ENCODE measurements at regions not wholly inside any gene's neighbourhood (a gene's known extent, or its start where the extent isn't known, plus 50 kb on each side); places are given as distances from the start of the nearest gene placed in this dataset.

DNA sequence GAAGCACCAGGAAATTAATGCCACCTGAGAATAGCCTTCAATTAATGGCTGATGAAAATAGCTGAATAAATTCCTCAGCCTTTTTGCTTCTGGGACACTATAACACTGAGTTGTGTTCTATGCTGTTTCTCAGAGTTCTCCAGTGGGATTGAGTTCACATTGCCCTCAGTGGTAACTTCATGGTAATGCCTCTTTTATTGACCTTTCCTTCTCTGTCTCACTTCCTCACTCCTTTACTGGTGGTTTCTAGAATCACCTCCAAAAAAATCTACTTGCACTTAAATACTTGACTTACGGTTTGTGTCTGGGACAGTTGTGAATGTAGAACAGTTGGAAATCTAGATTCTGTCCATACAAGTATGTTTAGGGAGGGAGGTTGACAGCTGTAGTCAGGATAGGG is 293.7 kb downstream of the PPP1R2C start:
- intact Hi-C loops (cut with DNase I) = no loop called here

DNA sequence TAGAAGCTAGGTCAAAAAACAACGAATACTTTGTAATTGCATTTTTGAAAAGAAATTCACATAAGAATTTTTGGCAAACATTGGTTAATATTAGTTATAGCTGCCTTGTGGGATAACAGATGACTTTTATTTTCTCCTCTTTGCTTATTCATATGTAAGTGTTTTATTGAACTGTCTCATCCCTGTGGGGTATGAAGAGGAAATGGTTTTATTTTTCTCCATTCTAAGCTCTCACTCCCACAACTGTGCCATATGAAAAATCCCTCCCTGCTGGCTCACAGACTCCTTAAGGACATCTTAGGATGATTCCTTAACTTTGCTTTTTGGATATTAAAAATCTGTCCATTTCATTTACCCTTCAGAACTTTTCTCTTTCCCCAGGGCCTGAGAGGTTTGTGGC is 300.6 kb downstream of the PPP1R2C start:
- Histone ChIP-seq H3K4me1 (no peaks in the 10 kb centered on the region), H3K9me3 (no peaks in the 10 kb centered on the region), H3K27me3 (no peaks in the 10 kb centered on the region), H3K4me3 (no peak overlapping the region), H3K36me3 (no peaks in the 10 kb centered on the region), H3K9ac (ENCODE audit: low read depth in 2 of 2, low read length in 2 of 2) (no peak overlapping the region), H3K27ac (no peak overlapping the region)
- intact Hi-C loops (cut with DNase I) = no loop called here
- TF ChIP-seq, protein P1, sequence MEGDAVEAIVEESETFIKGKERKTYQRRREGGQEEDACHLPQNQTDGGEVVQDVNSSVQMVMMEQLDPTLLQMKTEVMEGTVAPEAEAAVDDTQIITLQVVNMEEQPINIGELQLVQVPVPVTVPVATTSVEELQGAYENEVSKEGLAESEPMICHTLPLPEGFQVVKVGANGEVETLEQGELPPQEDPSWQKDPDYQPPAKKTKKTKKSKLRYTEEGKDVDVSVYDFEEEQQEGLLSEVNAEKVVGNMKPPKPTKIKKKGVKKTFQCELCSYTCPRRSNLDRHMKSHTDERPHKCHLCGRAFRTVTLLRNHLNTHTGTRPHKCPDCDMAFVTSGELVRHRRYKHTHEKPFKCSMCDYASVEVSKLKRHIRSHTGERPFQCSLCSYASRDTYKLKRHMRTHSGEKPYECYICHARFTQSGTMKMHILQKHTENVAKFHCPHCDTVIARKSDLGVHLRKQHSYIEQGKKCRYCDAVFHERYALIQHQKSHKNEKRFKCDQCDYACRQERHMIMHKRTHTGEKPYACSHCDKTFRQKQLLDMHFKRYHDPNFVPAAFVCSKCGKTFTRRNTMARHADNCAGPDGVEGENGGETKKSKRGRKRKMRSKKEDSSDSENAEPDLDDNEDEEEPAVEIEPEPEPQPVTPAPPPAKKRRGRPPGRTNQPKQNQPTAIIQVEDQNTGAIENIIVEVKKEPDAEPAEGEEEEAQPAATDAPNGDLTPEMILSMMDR (IDR thresholded peaks at IDR 0.05) = no peak
- DNase-seq = no peak

More for the DNA sequence above, 293.7 kb downstream of the PPP1R2C start:
- Histone ChIP-seq H3K9me3 (no peaks in the 10 kb centered on the region), H3K36me3 (no peaks in the 10 kb centered on the region), H3K27ac (no peak overlapping the region), H3K4me3 (no peak overlapping the region), H3K4me1 (no peaks in the 10 kb centered on the region), H3K9ac (ENCODE audit: low read depth in 2 of 2, low read length in 2 of 2) (no peak overlapping the region), H3K27me3 (no peaks in the 10 kb centered on the region)
- DNase-seq = no peak
- TF ChIP-seq, protein P1 (IDR thresholded peaks at IDR 0.05) = no peak

DNA sequence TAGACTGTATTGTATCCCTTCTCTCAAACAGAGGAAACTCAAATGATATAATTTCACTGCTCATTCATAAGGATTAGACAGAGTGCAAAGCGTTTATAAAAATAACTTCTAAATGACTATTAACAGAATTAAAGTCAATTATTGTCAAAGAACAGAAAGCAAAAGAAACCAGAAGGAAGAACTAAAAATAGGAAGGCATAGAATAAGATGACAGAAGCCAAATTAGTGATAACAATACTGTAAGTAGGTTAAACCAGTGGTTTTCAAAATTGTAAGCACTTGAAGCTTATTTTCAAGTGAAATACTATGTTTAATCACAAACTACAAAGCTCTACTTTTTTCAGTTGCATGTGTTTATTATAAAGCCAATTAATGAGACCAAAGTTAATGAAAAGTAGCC is 305.2 kb downstream of the PPP1R2C start:
- H3K27me3 ChIP-seq = no peaks in the 10 kb centered on the region
- TF ChIP-seq, protein P1 (IDR thresholded peaks at IDR 0.05) = no peak
- H3K9me3 ChIP-seq = no peaks in the 10 kb centered on the region
- H3K4me3 ChIP-seq = no peak overlapping the region
- H3K4me1 ChIP-seq = no peaks in the 10 kb centered on the region
- intact Hi-C loops (cut with DNase I) = no loop called here
- H3K27ac ChIP-seq = no peak overlapping the region
- no peak for DNase-seq
- H3K9ac ChIP-seq (ENCODE audit: low read depth in 2 of 2, low read length in 2 of 2) = no peak overlapping the region
- H3K36me3 ChIP-seq = no peaks in the 10 kb centered on the region

DNA sequence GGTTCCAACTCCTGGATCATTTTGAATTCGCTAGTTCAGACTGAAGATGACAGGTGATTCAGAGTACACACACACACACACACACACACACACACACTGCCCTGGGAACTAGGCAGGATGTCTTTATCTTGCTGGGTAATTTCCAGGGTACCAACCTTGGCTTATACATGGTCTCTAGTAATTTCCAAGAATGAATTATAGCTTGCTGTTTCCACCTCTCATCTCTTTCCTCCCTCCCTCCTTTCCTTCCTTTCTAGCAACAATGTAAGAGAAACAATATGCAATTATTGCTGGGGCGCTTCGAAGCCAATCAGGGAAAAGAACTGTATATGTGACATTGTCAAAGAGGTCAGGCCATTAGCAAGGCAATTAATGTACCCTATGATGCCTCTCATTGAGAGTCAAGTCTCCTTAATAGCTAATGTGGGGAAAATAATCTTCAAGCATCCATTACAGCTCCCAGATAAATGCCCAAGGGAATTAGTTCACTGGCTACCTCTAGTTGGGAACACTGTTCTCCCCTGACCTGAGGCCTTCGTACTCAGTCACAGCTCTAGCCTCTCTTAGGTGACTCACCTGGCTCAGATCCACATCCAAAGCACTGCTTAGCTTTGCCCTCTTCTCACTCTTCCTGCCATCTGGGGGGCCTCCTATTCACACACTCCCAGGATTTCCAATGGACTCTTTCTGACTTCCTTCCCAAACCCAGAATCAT is 311.5 kb downstream of the PPP1R2C start:
- intact Hi-C loops (cut with DNase I) = no loop called here
- no peaks in the 10 kb centered on the region for H3K36me3 ChIP-seq
- peaks cover 2% of the 10 kb centered on the region for H3K27me3 ChIP-seq
- no peaks in the 10 kb centered on the region for H3K4me1 ChIP-seq
- no peak overlapping the region for H3K4me3 ChIP-seq
- DNase-seq = no peak
- no peaks in the 10 kb centered on the region for H3K9me3 ChIP-seq
- TF ChIP-seq, protein P1 (IDR thresholded peaks at IDR 0.05) = no peak
- no peak overlapping the region for H3K9ac ChIP-seq (ENCODE audit: low read depth in 2 of 2, low read length in 2 of 2)
- no peak overlapping the region for H3K27ac ChIP-seq

DNA sequence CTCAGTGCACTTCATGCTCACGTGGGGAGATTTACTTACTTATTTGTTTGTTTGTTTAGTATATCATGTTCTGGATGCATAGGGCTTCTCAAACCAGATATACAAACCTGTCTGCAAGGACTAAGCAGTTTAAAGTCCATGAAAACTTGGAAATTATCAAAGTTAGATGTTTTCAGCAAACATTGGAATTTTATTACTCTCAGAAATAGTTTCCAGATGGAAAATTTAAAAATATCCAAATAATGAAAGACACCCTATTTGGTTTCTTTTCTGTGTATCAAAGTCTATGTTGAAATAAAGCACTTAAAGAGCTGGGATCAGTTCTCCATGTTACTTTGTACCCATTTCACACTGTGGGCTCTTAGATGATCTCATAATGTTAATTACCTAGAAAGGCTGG is 312.1 kb downstream of the PPP1R2C start:
- H3K27ac ChIP-seq = no peak overlapping the region
- no peak overlapping the region for H3K4me3 ChIP-seq
- TF ChIP-seq, protein P1 (IDR thresholded peaks at IDR 0.05) = no peak
- no peak overlapping the region for H3K9ac ChIP-seq (ENCODE audit: low read depth in 2 of 2, low read length in 2 of 2)
- H3K27me3 ChIP-seq = peaks cover 2% of the 10 kb centered on the region
- H3K36me3 ChIP-seq = no peaks in the 10 kb centered on the region
- DNase-seq = no peak
- H3K9me3 ChIP-seq = no peaks in the 10 kb centered on the region
- no peaks in the 10 kb centered on the region for H3K4me1 ChIP-seq
- intact Hi-C loops (cut with DNase I) = no loop called here

All from colonic mucosa (tissue), 4 donors.